ENCODE measurements at regions not wholly inside any gene's neighbourhood (a gene's known extent, or its start where the extent isn't known, plus 50 kb on each side); places are given as distances from the start of the nearest gene placed in this dataset.

- no peak for ATAC-seq (ENCODE audit: low read depth)
- H3K9me1 ChIP-seq (ENCODE audit: insufficient read depth, low read length) = no peaks in the 10 kb centered on the region
- H2BK15ac ChIP-seq (ENCODE audit: low read depth, low read length) = no peak overlapping the region
- no peak overlapping the region for H3K56ac ChIP-seq (ENCODE audit: extremely low read depth, insufficient read depth, low read length)
- ChIA-PET POLR2A (ENCODE audit: unreplicated experiment) (no interaction called here), CTCF (no interaction called here)
- no peak overlapping the region for H3K18ac ChIP-seq (ENCODE audit: low read depth, low read length)
- H4K91ac ChIP-seq (ENCODE audit: insufficient read depth, low read depth, low read length) = no peak overlapping the region
- no peak overlapping the region for H2AK5ac ChIP-seq (ENCODE audit: low read depth, low read length)
- no peak overlapping the region for H3K27ac ChIP-seq (ENCODE audit: insufficient read depth, low read length)
- intact Hi-C loops (cut with micrococcal nuclease) = no loop called here
- TF ChIP-seq MAZ (IDR thresholded peaks at IDR 0.05; ENCODE audit: borderline replicate concordance, low read depth, low read length) = no peak
- no peak for TF ChIP-seq MAFK (IDR thresholded peaks at IDR 0.05; ENCODE audit: low read depth, low read length)
- TF ChIP-seq NFE2L2 (IDR thresholded peaks at IDR 0.05; ENCODE audit: low read depth, low read length) = no peak
- H4K8ac ChIP-seq (ENCODE audit: low read depth in 2 of 2, low read length in 2 of 2) = no peak overlapping the region
- dilution Hi-C loops (cut with HindIII; ENCODE audit: low sequenced_read_pairs, unreplicated experiment) = no loop called here
- H2AFZ ChIP-seq (replicated peaks; ENCODE audit: low read length, poor library complexity) = no peak overlapping the region
- 78% methylated on average over 3 of the region's 9 CpGs; no CpG with 5 or more reads in 1 of the 2 experiments for WGBS, 2 experiments (ENCODE audit: extremely low coverage in 2 of 2, insufficient read length in 1 of 2)
- no peak overlapping the region for H3K4me3 ChIP-seq (ENCODE audit: insufficient read depth, low read depth, low read length)
- H2BK20ac ChIP-seq (ENCODE audit: low read depth, low read length) = no peak overlapping the region
- no peak overlapping the region for H4K5ac ChIP-seq (ENCODE audit: low read depth, low read length)
- H3K36me3 ChIP-seq (ENCODE audit: control insufficient read depth, insufficient read depth, low read length) = no peaks in the 10 kb centered on the region
- no peaks in the 10 kb centered on the region for H4K20me1 ChIP-seq (ENCODE audit: insufficient read depth, low read length)
- no peak for DNase-seq
- no peak overlapping the region for H3K23ac ChIP-seq (ENCODE audit: low read depth, low read length)
- no peak overlapping the region for H2AK9ac ChIP-seq (replicated peaks; ENCODE audit: low read depth, low read length, poor library complexity)
- in situ Hi-C loops (cut with MboI; ENCODE audit: low sequenced_read_pairs) = no loop called here
- H3K27me3 ChIP-seq (ENCODE audit: control insufficient read depth, insufficient read depth, low read length) = no peaks in the 10 kb centered on the region
- H3K9ac ChIP-seq (ENCODE audit: low read depth, low read length) = no peak overlapping the region
- no peak overlapping the region for H3K4me2 ChIP-seq (ENCODE audit: low read depth, low read length)
- H3K9me3 ChIP-seq (ENCODE audit: control insufficient read depth, insufficient read depth, low read length) = peaks cover 32% of the 10 kb centered on the region
- no peak overlapping the region for H3K4ac ChIP-seq (ENCODE audit: low read depth, low read length)
- H3K14ac ChIP-seq (replicated peaks; ENCODE audit: low read depth, low read length) = no peak overlapping the region
- H3K4me1 ChIP-seq (ENCODE audit: control insufficient read depth, insufficient read depth, low read length) = no peaks in the 10 kb centered on the region
- H2BK120ac ChIP-seq (ENCODE audit: low read depth, low read length) = no peak overlapping the region
- no TSS peak for BruUV-seq (replicated peaks)
- H3K79me1 ChIP-seq (ENCODE audit: low read depth in 1 of 2, low read length in 2 of 2) = no peaks in the 10 kb centered on the region
- no peak overlapping the region for H2BK5ac ChIP-seq (ENCODE audit: low read depth, low read length, poor library complexity, severe bottlenecking)
Observed at GRCh38 chr11:133693110-133693509, 152.2 kb downstream of the SPATA19 start.
